Mesenchymal stem cell (in vitro differentiated cells and primary cell): ENCODE measurements at regions not wholly inside any gene's neighbourhood (a gene's known extent, or its start where the extent isn't known, plus 50 kb on each side); places are given as distances from the start of the nearest gene placed in this dataset.

Source experiments
- DNase-seq: peaks from one replicate; pipeline ENCODE4 v3.0.0-alpha.2; 2013
- H2AFZ ChIP-seq: one replicate; pipeline ENCODE4 v1.6.1; 2013; ENCODE audit warnings: low read depth, mild to moderate bottlenecking, control low read depth, inconsistent platforms, low read length, moderate library complexity
- H2AK5ac ChIP-seq: 2 replicates; pipeline ENCODE4 v1.6.1; 2013; ENCODE audit warnings: low read length, moderate library complexity, mild to moderate bottlenecking, inconsistent platforms; ENCODE audit not compliant: severe bottlenecking
- H2BK120ac ChIP-seq: one replicate; pipeline ENCODE4 v1.6.1; 2013; ENCODE audit warnings: low read depth, mild to moderate bottlenecking, inconsistent platforms, low read length, moderate library complexity
- H2BK12ac ChIP-seq, 2 experiments: one replicate each; pipeline ENCODE4 v1.6.1; 2013; ENCODE audit warnings: inconsistent platforms in 2 of 2, low read length in 2 of 2, mild to moderate bottlenecking in 2 of 2, moderate library complexity in 2 of 2, control low read depth in 1 of 2
- H2BK15ac ChIP-seq: one replicate; pipeline ENCODE4 v1.6.1; 2013; ENCODE audit warnings: mild to moderate bottlenecking, low read depth, inconsistent platforms; ENCODE audit not compliant: poor library complexity, severe bottlenecking
- H2BK5ac ChIP-seq: 2 replicates; pipeline ENCODE4 v1.6.1; 2013; ENCODE audit warnings: low read depth, mild to moderate bottlenecking, low read length, control low read depth, inconsistent platforms; ENCODE audit not compliant: poor library complexity, severe bottlenecking
- H3K14ac ChIP-seq, 2 experiments: one replicate each; pipeline ENCODE4 v1.6.1; 2013; ENCODE audit warnings: inconsistent platforms in 2 of 2, low read length in 2 of 2, control low read depth in 1 of 2, mild to moderate bottlenecking in 1 of 2, moderate library complexity in 1 of 2
- H3K18ac ChIP-seq, 2 experiments: one replicate each; pipeline ENCODE4 v1.6.1; 2013; ENCODE audit warnings: inconsistent platforms in 2 of 2, low read length in 2 of 2, control low read depth in 1 of 2, low read depth in 1 of 2, mild to moderate bottlenecking in 1 of 2
- H3K23ac ChIP-seq, 2 experiments: one replicate each; pipeline ENCODE4 v1.6.1; 2013; ENCODE audit warnings: inconsistent platforms in 2 of 2, low read length in 2 of 2, mild to moderate bottlenecking in 2 of 2, moderate library complexity in 2 of 2, control low read depth in 1 of 2
- H3K27ac ChIP-seq: 2 replicates; pipeline ENCODE4 v1.5.1; 2013; ENCODE audit warnings: mild to moderate bottlenecking, moderate library complexity, low read length, control low read depth, inconsistent platforms; ENCODE audit not compliant: poor library complexity, severe bottlenecking
- H3K27me3 ChIP-seq, 2 experiments: 2 replicates each; pipeline versions ENCODE4 v1.6.1 to v1.7.0; 2013; ENCODE audit warnings: low read length in 2 of 2, mild to moderate bottlenecking in 2 of 2, moderate library complexity in 2 of 2, control low read depth in 1 of 2, inconsistent platforms in 1 of 2; ENCODE audit not compliant: control insufficient read depth in 1 of 2, insufficient read depth in 1 of 2
- H3K36me3 ChIP-seq, 2 experiments: 2 replicates each; pipeline versions ENCODE4 v1.6.1 to v1.7.0; 2013; ENCODE audit warnings: low read length in 2 of 2, control low read depth in 1 of 2, inconsistent platforms in 1 of 2, low read depth in 1 of 2, mild to moderate bottlenecking in 1 of 2; ENCODE audit not compliant: insufficient read depth in 2 of 2, control insufficient read depth in 1 of 2
- H3K4ac ChIP-seq, 2 experiments: one replicate each; pipeline ENCODE4 v1.6.1; 2013; ENCODE audit warnings: inconsistent platforms in 2 of 2, low read length in 2 of 2, mild to moderate bottlenecking in 2 of 2, moderate library complexity in 2 of 2, control low read depth in 1 of 2, low read depth in 1 of 2
- H3K4me1 ChIP-seq: 2 replicates; pipeline ENCODE4 v1.6.1; 2013; ENCODE audit warnings: low read depth, low read length, control low read depth; ENCODE audit not compliant: control insufficient read depth, insufficient read depth
- H3K4me2 ChIP-seq: 2 replicates; pipeline ENCODE4 v1.6.1; 2013; ENCODE audit warnings: low read length, mild to moderate bottlenecking, inconsistent platforms; ENCODE audit not compliant: poor library complexity, severe bottlenecking
- H3K4me3 ChIP-seq, 2 experiments: 2 replicates each; pipeline versions ENCODE4 v1.5.1 to v1.7.0; 2013; ENCODE audit warnings: low read length in 2 of 2, mild to moderate bottlenecking in 2 of 2, control low read depth in 1 of 2, low read depth in 1 of 2; ENCODE audit not compliant: insufficient read depth in 1 of 2
- H3K79me1 ChIP-seq: replicated peaks from 2 replicates; pipeline ENCODE4 v1.6.1; 2013; ENCODE audit warnings: mild to moderate bottlenecking, control low read depth, low read length, inconsistent platforms; ENCODE audit not compliant: poor library complexity, severe bottlenecking
- H3K9ac ChIP-seq: 2 replicates; pipeline ENCODE4 v1.7.0; 2013; ENCODE audit warnings: mild to moderate bottlenecking, low read length, moderate library complexity
- H3K9me3 ChIP-seq: 2 replicates; pipeline ENCODE4 v1.7.0; 2013; ENCODE audit warnings: mild to moderate bottlenecking, low read length; ENCODE audit not compliant: control insufficient read depth
- H4K8ac ChIP-seq: one replicate; pipeline ENCODE4 v1.6.1; 2013; ENCODE audit warnings: inconsistent platforms, mild to moderate bottlenecking, low read length, moderate library complexity
- H4K91ac ChIP-seq: one replicate; pipeline ENCODE4 v1.6.1; 2013; ENCODE audit warnings: mild to moderate bottlenecking, low read length, inconsistent platforms
- WGBS: methylation state at CpG from one replicate; pipeline ENCODE4 v1.1.7; 2013; ENCODE audit warnings: mixed read lengths; 5-methylcytosine and 5-hydroxymethylcytosine counted together

DNA sequence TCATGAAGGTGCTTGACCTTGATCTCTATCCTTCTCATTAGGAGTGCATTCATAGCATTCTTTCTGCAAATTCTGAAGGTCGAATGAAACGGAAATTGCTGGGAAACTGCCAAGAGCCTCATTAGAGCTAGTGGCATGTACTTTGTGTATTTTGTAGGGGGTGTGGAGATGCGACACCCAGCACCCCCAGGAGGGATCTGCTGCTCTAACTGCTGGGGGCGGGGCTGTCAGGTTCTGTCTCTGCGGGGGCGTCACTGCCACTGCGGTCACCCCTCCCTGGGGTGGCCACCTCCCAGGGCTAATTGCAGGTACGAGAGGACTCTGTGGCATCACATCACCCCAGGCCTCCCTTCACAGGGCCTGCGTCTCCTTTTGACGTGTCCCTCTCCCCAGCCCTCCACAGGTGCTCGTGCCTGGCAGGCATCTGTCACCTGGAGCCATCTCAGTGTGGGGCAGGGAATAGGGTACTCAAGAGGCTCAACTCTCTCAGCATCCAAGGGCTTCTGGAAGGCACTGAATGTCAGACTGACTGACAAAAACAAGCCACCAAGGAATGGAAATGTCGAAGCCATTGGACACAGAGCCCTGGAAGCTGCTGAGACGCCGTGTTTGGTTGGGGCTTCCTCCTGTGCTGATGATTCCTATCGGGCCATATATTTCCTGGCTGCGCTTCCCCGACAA is 151.1 kb downstream of the ACTR3B start:
- no peak overlapping the region for H2BK12ac ChIP-seq
- H3K4me1 ChIP-seq, result peaks cover 2% of the 10 kb centered on the region
- no peaks in the 10 kb centered on the region for H3K36me3 ChIP-seq
- H2BK15ac ChIP-seq, result no peak overlapping the region
- no peak overlapping the region for H3K27ac ChIP-seq
- no peak for DNase-seq
- no peak overlapping the region for H3K18ac ChIP-seq
- H3K4me3 ChIP-seq, result no peak overlapping the region
- peaks cover 0 to 6% of the 10 kb centered on the region in 2 experiments for H3K27me3 ChIP-seq
- no peak overlapping the region for H3K14ac ChIP-seq
- no peak overlapping the region for H2AFZ ChIP-seq
- no peak overlapping the region for H3K23ac ChIP-seq
- no peak overlapping the region for H4K8ac ChIP-seq
- H3K4ac ChIP-seq, result no peak overlapping the region
- no peak overlapping the region for H2BK120ac ChIP-seq
- H2AK5ac ChIP-seq, result no peak overlapping the region
- no peaks in the 10 kb centered on the region for H3K79me1 ChIP-seq
- H3K9me3 ChIP-seq, result peaks cover 2% of the 10 kb centered on the region
- no peak overlapping the region for H2BK5ac ChIP-seq
- WGBS, result 63% methylated on average over 15 of the region's 17 CpGs
- no peak overlapping the region for H3K4me2 ChIP-seq
- H3K9ac ChIP-seq, result no peak overlapping the region
- no peak overlapping the region for H4K91ac ChIP-seq

DNA sequence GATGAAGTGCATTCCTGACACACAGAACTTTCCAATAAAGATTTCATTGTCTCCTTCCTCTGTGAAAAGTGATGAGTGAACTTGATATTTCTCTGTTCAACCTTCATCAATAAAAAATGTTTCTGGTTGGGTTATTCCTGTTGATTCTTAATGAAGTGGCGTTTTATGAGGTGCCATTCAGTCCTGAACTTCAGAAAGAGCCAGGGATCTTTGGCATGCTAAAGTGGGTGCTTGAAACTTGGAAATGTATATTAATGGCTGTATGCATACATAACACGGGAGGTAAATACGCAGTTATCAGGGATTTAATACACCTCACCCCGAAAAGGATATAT is 151.6 kb downstream of the ACTR3B start:
- no peak overlapping the region for H4K91ac ChIP-seq
- peaks cover 2% of the 10 kb centered on the region for H3K4me1 ChIP-seq
- WGBS, result 88% methylated on average over 4 of the region's 4 CpGs
- no peak overlapping the region for H2BK120ac ChIP-seq
- no peak overlapping the region for H3K9ac ChIP-seq
- no peak for DNase-seq
- no peak overlapping the region for H2BK15ac ChIP-seq
- H3K36me3 ChIP-seq, result no peaks in the 10 kb centered on the region
- no peak overlapping the region for H2AFZ ChIP-seq
- H4K8ac ChIP-seq, result no peak overlapping the region
- no peak overlapping the region for H3K4me2 ChIP-seq
- H2AK5ac ChIP-seq, result no peak overlapping the region
- no peaks in the 10 kb centered on the region for H3K79me1 ChIP-seq
- H2BK12ac ChIP-seq, result no peak overlapping the region
- peaks cover 0 to 6% of the 10 kb centered on the region in 2 experiments for H3K27me3 ChIP-seq
- H3K14ac ChIP-seq, result no peak overlapping the region
- H3K4ac ChIP-seq, result no peak overlapping the region
- no peak overlapping the region for H3K23ac ChIP-seq
- H3K4me3 ChIP-seq, result no peak overlapping the region
- H3K9me3 ChIP-seq, result peaks cover 4% of the 10 kb centered on the region
- H2BK5ac ChIP-seq, result no peak overlapping the region
- H3K27ac ChIP-seq, result no peak overlapping the region
- H3K18ac ChIP-seq, result no peak overlapping the region

DNA sequence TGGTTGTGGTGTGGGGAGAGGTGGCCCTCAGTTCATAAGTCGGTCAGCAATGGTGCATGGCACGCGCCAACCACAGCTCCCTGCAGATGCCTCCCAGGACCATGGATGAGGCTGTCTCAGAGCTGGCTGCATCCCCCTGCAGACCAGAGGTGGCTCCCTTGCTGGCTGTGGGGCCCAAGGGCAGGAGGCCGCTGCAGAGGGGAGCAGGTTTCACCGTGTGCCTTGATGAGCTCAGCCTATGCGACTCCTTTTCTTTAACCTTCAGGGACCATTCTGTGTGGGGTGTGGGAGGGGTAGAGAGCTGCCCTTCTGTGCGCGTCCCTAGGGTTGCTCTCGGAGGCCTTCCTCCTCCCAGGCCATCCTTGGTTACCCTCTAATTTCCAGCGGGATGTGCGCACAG is 152.4 kb downstream of the ACTR3B start:
- 90% methylated on average over 11 of the region's 11 CpGs for WGBS
- Histone ChIP-seq H3K27me3 (peaks cover 0 to 6% of the 10 kb centered on the region in 2 experiments), H2AFZ (no peak overlapping the region), H2BK5ac (no peak overlapping the region), H3K9me3 (peaks cover 4% of the 10 kb centered on the region), H3K36me3 (no peaks in the 10 kb centered on the region), H3K4ac (no peak overlapping the region), H3K4me3 (no peak overlapping the region), H3K27ac (no peak overlapping the region), H2BK120ac (no peak overlapping the region), H3K9ac (no peak overlapping the region), H2BK12ac (no peak overlapping the region), H3K14ac (no peak overlapping the region), H4K8ac (no peak overlapping the region), H4K91ac (no peak overlapping the region), H3K18ac (no peak overlapping the region), H3K4me2 (no peak overlapping the region), H2AK5ac (no peak overlapping the region), H3K23ac (no peak overlapping the region), H3K79me1 (no peaks in the 10 kb centered on the region), H3K4me1 (peaks cover 2% of the 10 kb centered on the region), H2BK15ac (no peak overlapping the region)
- DNase-seq, result no peak

DNA sequence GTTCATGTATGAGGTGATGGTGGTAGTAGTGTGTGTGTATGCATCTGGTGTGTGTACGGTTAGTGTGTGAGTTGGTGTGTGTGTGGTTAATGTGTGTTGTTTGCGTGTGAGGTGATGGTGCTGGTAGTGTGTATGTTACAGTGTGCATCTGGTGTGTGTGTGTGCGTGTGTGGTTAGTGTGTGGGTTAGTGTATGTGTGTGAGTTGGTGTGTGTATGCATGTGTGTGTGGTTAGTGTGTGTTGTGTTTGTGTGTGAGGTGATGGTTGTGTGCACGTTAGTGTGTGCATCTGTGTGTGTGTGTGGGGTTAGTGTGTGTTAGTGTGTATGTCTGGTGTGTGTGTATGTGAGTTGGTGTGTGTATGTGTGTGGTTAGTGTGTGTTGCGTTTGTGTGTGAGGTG is 153.0 kb downstream of the ACTR3B start:
- no peak overlapping the region for H3K4me3 ChIP-seq
- no peak overlapping the region for H3K4me2 ChIP-seq
- H3K18ac ChIP-seq, result no peak overlapping the region
- H3K9me3 ChIP-seq, result peaks cover 4% of the 10 kb centered on the region
- no peak overlapping the region for H3K14ac ChIP-seq
- no peak for DNase-seq
- no peak overlapping the region for H4K8ac ChIP-seq
- no peak overlapping the region for H4K91ac ChIP-seq
- no peak overlapping the region for H3K27ac ChIP-seq
- H2BK5ac ChIP-seq, result no peak overlapping the region
- H3K36me3 ChIP-seq, result no peaks in the 10 kb centered on the region
- H2BK12ac ChIP-seq, result no peak overlapping the region
- no peak overlapping the region for H3K4ac ChIP-seq
- WGBS, result 88% methylated on average over 5 of the region's 5 CpGs
- H2AFZ ChIP-seq, result no peak overlapping the region
- H3K27me3 ChIP-seq, result peaks cover 0 to 6% of the 10 kb centered on the region in 2 experiments
- peaks cover 2% of the 10 kb centered on the region for H3K4me1 ChIP-seq
- no peak overlapping the region for H2AK5ac ChIP-seq
- no peak overlapping the region for H2BK15ac ChIP-seq
- no peak overlapping the region for H3K23ac ChIP-seq
- H3K9ac ChIP-seq, result no peak overlapping the region
- H3K79me1 ChIP-seq, result no peaks in the 10 kb centered on the region
- no peak overlapping the region for H2BK120ac ChIP-seq
